Activated B cell treated with CpG ODN at 0.5 μM for 24 hours (primary cell): ENCODE measurements at regions not wholly inside any gene's neighbourhood (a gene's known extent, or its start where the extent isn't known, plus 50 kb on each side); places are given as distances from the start of the nearest gene placed in this dataset.

ENCODE experiments used
- ATAC-seq: fragments of 200-7000 bp; cut with Tn5 transposase; one replicate; pipeline ENCODE4 v1.10.0; 2021; ENCODE audit warnings: low read depth, mild to moderate bottlenecking, moderate library complexity
- CTCF ChIA-PET: fragments of 350-600 bp; sonication (Branson Sonifier 250); formaldehyde crosslinking; loops from one replicate; lab custom pipeline; 2021; ENCODE audit warnings: antibody characterized with exemption; lab: Charles Lee
- POLR2A ChIA-PET: fragments of 350-600 bp; sonication (Branson Sonifier 250); formaldehyde crosslinking; loops from one replicate; lab custom pipeline; 2021; ENCODE audit warnings: antibody characterized with exemption; lab: Charles Lee
- DNase-seq: peaks from one replicate; pipeline ENCODE4 v3.0.0; 2022
- H3K27ac Mint-ChIP-seq: one replicate; pipeline ENCODE4 v1.8.0; 2020; ENCODE audit warnings: mixed read lengths
- H3K27me3 Mint-ChIP-seq: one replicate; pipeline ENCODE4 v1.8.0; 2021; ENCODE audit warnings: mixed read lengths
- H3K36me3 Mint-ChIP-seq: one replicate; pipeline ENCODE4 v1.8.0; 2021; ENCODE audit warnings: low read depth, mixed read lengths
- H3K4me1 Mint-ChIP-seq: one replicate; pipeline ENCODE4 v1.8.0; 2021; ENCODE audit warnings: mixed read lengths
- H3K4me3 Mint-ChIP-seq: one replicate; pipeline ENCODE4 v1.8.0; 2020; ENCODE audit warnings: mild to moderate bottlenecking, mixed read lengths
- H3K9me3 Mint-ChIP-seq: one replicate; pipeline ENCODE4 v1.8.0; 2020; ENCODE audit warnings: mixed read lengths
- intact Hi-C: fragments of 100-400 bp; cut with micrococcal nuclease; formaldehyde crosslinking; loops from one replicate; pipeline ENCODE4 v1.15.1; 2024
- TF ChIP-seq, protein P1 (sequence below): fragments of 200-600 bp; IDR thresholded peaks from one replicate; pipeline ENCODE4 v1.8.0; 2022; ENCODE audit warnings: antibody characterized with exemption, mild to moderate bottlenecking

DNA sequence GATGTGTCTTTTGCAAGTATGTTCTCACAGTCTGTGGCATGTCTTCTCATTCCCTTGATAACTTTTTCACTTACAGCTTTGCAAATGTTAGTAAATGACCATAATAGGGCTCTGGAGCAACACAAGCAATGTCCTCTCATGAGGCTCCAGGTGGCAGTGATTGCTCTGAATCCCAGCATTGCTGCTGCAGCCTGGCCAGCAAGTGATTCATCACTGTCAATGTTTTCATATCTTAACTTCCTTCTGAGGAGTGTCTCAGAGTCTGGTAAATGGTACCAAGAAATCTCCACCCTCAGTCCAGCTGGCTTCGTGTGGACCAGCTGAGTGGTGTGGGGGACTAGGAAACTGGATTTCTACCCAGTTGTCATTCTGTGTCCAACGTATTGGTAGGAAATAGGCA lies 139.6 kb downstream of the MYLK4 start:
- H3K27me3 Mint-ChIP-seq, result peaks cover 12% of the 10 kb centered on the region
- ChIA-PET POLR2A (no interaction called here), CTCF (no interaction called here)
- TF ChIP-seq, protein P1, sequence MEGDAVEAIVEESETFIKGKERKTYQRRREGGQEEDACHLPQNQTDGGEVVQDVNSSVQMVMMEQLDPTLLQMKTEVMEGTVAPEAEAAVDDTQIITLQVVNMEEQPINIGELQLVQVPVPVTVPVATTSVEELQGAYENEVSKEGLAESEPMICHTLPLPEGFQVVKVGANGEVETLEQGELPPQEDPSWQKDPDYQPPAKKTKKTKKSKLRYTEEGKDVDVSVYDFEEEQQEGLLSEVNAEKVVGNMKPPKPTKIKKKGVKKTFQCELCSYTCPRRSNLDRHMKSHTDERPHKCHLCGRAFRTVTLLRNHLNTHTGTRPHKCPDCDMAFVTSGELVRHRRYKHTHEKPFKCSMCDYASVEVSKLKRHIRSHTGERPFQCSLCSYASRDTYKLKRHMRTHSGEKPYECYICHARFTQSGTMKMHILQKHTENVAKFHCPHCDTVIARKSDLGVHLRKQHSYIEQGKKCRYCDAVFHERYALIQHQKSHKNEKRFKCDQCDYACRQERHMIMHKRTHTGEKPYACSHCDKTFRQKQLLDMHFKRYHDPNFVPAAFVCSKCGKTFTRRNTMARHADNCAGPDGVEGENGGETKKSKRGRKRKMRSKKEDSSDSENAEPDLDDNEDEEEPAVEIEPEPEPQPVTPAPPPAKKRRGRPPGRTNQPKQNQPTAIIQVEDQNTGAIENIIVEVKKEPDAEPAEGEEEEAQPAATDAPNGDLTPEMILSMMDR, result no peak
- no peaks in the 10 kb centered on the region for H3K4me1 Mint-ChIP-seq
- intact Hi-C loops, result no loop called here
- no peaks in the 10 kb centered on the region for H3K36me3 Mint-ChIP-seq
- ATAC-seq, result no peak
- H3K4me3 Mint-ChIP-seq, result no peak overlapping the region
- DNase-seq, result no peak
- no peak overlapping the region for H3K27ac Mint-ChIP-seq
- no peaks in the 10 kb centered on the region for H3K9me3 Mint-ChIP-seq

DNA sequence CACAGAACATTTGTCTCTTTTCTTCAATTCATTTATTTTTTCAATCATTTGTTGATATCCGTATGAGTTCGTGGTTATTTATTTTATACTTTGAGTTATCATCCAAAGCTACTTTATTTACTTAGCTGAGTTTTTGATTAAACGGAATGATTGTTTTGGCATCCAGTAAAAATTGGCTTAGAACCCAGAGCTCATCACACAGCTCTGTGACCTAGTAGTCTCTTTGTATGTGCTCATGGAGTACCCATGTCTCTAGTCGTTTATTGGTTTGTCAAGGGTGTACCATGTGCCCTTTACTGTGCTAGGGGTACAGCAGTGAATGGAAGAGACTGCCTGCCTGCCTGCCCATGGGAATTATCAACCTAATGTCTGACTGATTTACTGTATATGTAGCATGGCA lies 142.2 kb downstream of the MYLK4 start:
- ATAC-seq (no peak), DNase-seq (no peak)
- ChIA-PET CTCF (no interaction called here), POLR2A (no interaction called here)
- Mint-ChIP-seq H3K4me3 (no peak overlapping the region), H3K27ac (no peak overlapping the region), H3K36me3 (no peaks in the 10 kb centered on the region), H3K4me1 (no peaks in the 10 kb centered on the region), H3K9me3 (no peaks in the 10 kb centered on the region), H3K27me3 (peaks cover 1% of the 10 kb centered on the region)
- intact Hi-C loops, result no loop called here
- TF ChIP-seq, protein P1, result no peak

DNA sequence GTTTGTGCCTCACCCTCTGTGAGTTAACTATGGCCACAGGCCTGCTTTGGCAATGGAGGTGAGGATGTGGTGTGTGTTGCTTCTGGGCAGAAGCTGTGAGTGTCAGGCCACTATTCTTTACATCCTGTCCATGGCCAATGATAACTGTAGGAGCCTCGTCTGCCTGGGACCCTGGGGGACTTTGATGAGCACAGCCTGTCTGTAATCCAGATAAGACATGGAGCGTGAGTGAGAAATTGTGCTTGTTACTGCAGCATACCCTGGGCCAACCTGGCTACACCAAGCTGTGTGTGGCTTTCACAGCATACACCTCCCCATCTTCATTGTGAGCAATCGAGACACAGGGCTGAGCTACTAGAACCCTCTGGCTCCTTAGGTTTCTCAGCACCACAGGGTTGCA lies 150.4 kb downstream of the MYLK4 start:
- intact Hi-C loops, result no loop called here

DNA sequence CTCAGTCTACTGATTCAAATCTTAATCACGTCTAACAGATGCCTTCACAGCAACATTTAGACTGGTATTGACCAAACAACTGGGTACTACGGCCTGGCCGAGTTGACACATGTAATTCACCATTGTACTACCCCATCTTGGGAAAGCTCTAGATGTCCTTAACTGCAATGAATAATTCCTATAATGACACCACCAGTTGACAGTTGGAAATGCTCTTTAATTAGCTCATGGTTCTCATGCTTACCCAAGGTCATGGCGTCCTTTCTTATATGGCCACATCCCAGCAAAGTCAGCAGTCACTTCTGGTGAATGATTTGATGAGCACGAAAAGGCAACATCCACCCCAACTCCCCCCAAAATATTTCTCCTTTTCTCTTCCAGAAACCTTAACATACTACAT lies 150.9 kb downstream of the MYLK4 start:
- ChIA-PET CTCF (interaction anchor here (1.1 kb wide), 1 partner anchor 246 kb away, joined by 3 read pairs; no protein-coding TSS in a partner anchor), POLR2A (no interaction called here)
- intact Hi-C loops, result no loop called here
- DNase-seq, result no peak
- ATAC-seq, result no peak
- H3K36me3 Mint-ChIP-seq, result no peaks in the 10 kb centered on the region
- H3K27ac Mint-ChIP-seq, result no peak overlapping the region
- H3K4me1 Mint-ChIP-seq, result no peaks in the 10 kb centered on the region
- TF ChIP-seq, protein P1, result no peak
- no peaks in the 10 kb centered on the region for H3K9me3 Mint-ChIP-seq
- H3K4me3 Mint-ChIP-seq, result no peak overlapping the region
- H3K27me3 Mint-ChIP-seq, result peaks cover 10% of the 10 kb centered on the region

More for the DNA sequence above, 150.4 kb downstream of the MYLK4 start:
- DNase-seq (no peak), ATAC-seq (no peak)
- Mint-ChIP-seq H3K9me3 (no peaks in the 10 kb centered on the region), H3K36me3 (no peaks in the 10 kb centered on the region), H3K4me3 (no peak overlapping the region), H3K27me3 (peaks cover 10% of the 10 kb centered on the region), H3K27ac (no peak overlapping the region), H3K4me1 (no peaks in the 10 kb centered on the region)
- POLR2A ChIA-PET, result no interaction called here
- CTCF ChIA-PET, result interaction anchor here (1.1 kb wide), 1 partner anchor 246 kb away, joined by 3 read pairs; no protein-coding TSS in a partner anchor
- TF ChIP-seq, protein P1, result no peak

DNA sequence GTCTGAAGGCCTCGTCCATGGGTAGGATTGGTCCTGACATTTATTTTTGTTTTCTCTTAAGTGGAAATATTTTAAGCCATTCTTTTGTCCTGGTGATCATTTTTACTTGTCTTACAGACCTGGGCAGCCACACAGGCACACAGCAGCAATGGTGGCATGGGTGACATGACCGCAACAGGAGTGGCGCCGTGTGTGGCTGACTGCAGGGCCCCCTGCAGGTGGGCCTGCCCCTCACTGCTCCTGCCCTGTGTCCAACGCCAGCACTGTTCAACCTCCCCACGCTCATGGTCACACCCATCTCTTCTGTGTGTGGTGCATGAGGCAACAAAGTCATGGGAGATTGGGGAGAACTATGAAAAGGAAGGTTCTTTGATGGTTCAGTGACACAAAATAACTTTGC lies 151.9 kb downstream of the MYLK4 start:
- no peak for DNase-seq
- POLR2A ChIA-PET, result no interaction called here
- no peak overlapping the region for H3K4me3 Mint-ChIP-seq
- intact Hi-C loops, result no loop called here
- TF ChIP-seq, protein P1, result no peak
- H3K9me3 Mint-ChIP-seq, result no peaks in the 10 kb centered on the region
- CTCF ChIA-PET, result no interaction called here
- H3K4me1 Mint-ChIP-seq, result no peaks in the 10 kb centered on the region
- H3K27me3 Mint-ChIP-seq, result peaks cover 10% of the 10 kb centered on the region
- no peak for ATAC-seq
- no peaks in the 10 kb centered on the region for H3K36me3 Mint-ChIP-seq
- H3K27ac Mint-ChIP-seq, result no peak overlapping the region
